ENCODE measurements at regions not wholly inside any gene's neighbourhood (a gene's known extent, or its start where the extent isn't known, plus 50 kb on each side); places are given as distances from the start of the nearest gene placed in this dataset.

- Histone ChIP-seq H3K4me3 (no peak overlapping the region), H3K27ac (no peak overlapping the region), H3K27me3 (no peaks in the 10 kb centered on the region), H3K4me1 (no peaks in the 10 kb centered on the region), H3K36me3 (no peaks in the 10 kb centered on the region), H3K9me3 (no peaks in the 10 kb centered on the region)
- DNase-seq (ENCODE audit: extremely low spot score in 2 of 2): peak in 1 of 2 donors; percentile 25
- TF ChIP-seq POLR2A (IDR thresholded peaks at IDR 0.05) (no peak), CTCF (IDR thresholded peaks at IDR 0.05) (no peak), POLR2AphosphoS5 (IDR thresholded peaks at IDR 0.05; ENCODE audit: insufficient read depth in 1 of 2, low read depth in 1 of 2) (no peak)
- intact Hi-C loops (cut with DNase I): no loop called here
Measured at GRCh38 chr10:47151920-47152319, 148.1 kb upstream of the GDF10 start.

- H3K27me3 ChIP-seq: no peaks in the 10 kb centered on the region
- no peaks in the 10 kb centered on the region for H3K9me3 ChIP-seq
- peak in 1 of 2 donors; percentile 67 for DNase-seq (ENCODE audit: extremely low spot score in 2 of 2)
- H3K36me3 ChIP-seq: no peaks in the 10 kb centered on the region
- H3K27ac ChIP-seq: no peak overlapping the region
- no peaks in the 10 kb centered on the region for H3K4me1 ChIP-seq
- H3K4me3 ChIP-seq: no peak overlapping the region
- TF ChIP-seq POLR2A (IDR thresholded peaks at IDR 0.05) (no peak), POLR2AphosphoS5 (IDR thresholded peaks at IDR 0.05; ENCODE audit: insufficient read depth in 1 of 2, low read depth in 1 of 2) (peak in 1 of 2 donors; percentile 55)
- intact Hi-C loops (cut with DNase I): no loop called here
Measured at GRCh38 chr10:47152861-47153349, 147.1 kb upstream of the GDF10 start.

GRCh38 chr10:47154762-47155161, 145.2 kb upstream of the GDF10 start:
- TF ChIP-seq CTCF (IDR thresholded peaks at IDR 0.05) (no peak), POLR2AphosphoS5 (IDR thresholded peaks at IDR 0.05; ENCODE audit: insufficient read depth in 1 of 2, low read depth in 1 of 2) (no peak), POLR2A (IDR thresholded peaks at IDR 0.05) (no peak)
- H3K9me3 ChIP-seq: no peaks in the 10 kb centered on the region
- DNase-seq (ENCODE audit: extremely low spot score in 2 of 2): no peak
- no peaks in the 10 kb centered on the region for H3K27me3 ChIP-seq
- intact Hi-C loops (cut with DNase I): no loop called here
- no peaks in the 10 kb centered on the region for H3K4me1 ChIP-seq
- no peaks in the 10 kb centered on the region for H3K36me3 ChIP-seq
- H3K4me3 ChIP-seq: no peak overlapping the region
- no peak overlapping the region for H3K27ac ChIP-seq

- Histone ChIP-seq H3K4me1 (no peaks in the 10 kb centered on the region), H3K9me3 (no peaks in the 10 kb centered on the region), H3K27me3 (no peaks in the 10 kb centered on the region), H3K4me3 (no peak overlapping the region), H3K36me3 (no peaks in the 10 kb centered on the region), H3K27ac (no peak overlapping the region)
- peak; percentile 54 to 70 for DNase-seq (ENCODE audit: extremely low spot score in 2 of 2)
- intact Hi-C loops (cut with DNase I): no loop called here
- TF ChIP-seq POLR2A (IDR thresholded peaks at IDR 0.05) (no peak), CTCF (IDR thresholded peaks at IDR 0.05) (no peak), POLR2AphosphoS5 (IDR thresholded peaks at IDR 0.05; ENCODE audit: insufficient read depth in 1 of 2, low read depth in 1 of 2) (no peak)
Measured at GRCh38 chr10:47156873-47157272, 143.1 kb upstream of the GDF10 start.

GRCh38 chr10:47158116-47159071, 141.6 kb upstream of the GDF10 start:
- H3K36me3 ChIP-seq: no peaks in the 10 kb centered on the region
- no peaks in the 10 kb centered on the region for H3K9me3 ChIP-seq
- H3K4me1 ChIP-seq: no peaks in the 10 kb centered on the region
- H3K27ac ChIP-seq: no peak overlapping the region
- intact Hi-C loops (cut with DNase I): no loop called here
- no peaks in the 10 kb centered on the region for H3K27me3 ChIP-seq
- DNase-seq (ENCODE audit: extremely low spot score in 2 of 2): peak; percentile 79 to 83
- TF ChIP-seq POLR2A (IDR thresholded peaks at IDR 0.05) (no peak), CTCF (IDR thresholded peaks at IDR 0.05) (no peak), POLR2AphosphoS5 (IDR thresholded peaks at IDR 0.05; ENCODE audit: insufficient read depth in 1 of 2, low read depth in 1 of 2) (no peak)
- H3K4me3 ChIP-seq: no peak overlapping the region

Measured in vagina (tissue), 2 donors.